Lower leg skin (tissue), 3 donors: ENCODE measurements at regions not wholly inside any gene's neighbourhood (a gene's known extent, or its start where the extent isn't known, plus 50 kb on each side); places are given as distances from the start of the nearest gene placed in this dataset.

Experiments used
- CTCF ChIP-seq, 3 donors: fragments of 450-650 bp; IDR thresholded peaks; one replicate each; pipeline ENCODE4 v1.5.1; 2016; ENCODE audit warnings: antibody characterized with exemption in 3 of 3, mild to moderate bottlenecking in 3 of 3, moderate library complexity in 2 of 3
- POLR2A ChIP-seq, 2 donors: fragments of 450-650 bp; IDR thresholded peaks; one replicate each; pipeline ENCODE4 v1.6.1; 2016 to 2017; ENCODE audit warnings: antibody characterized with exemption in 2 of 2, mild to moderate bottlenecking in 1 of 2, moderate library complexity in 1 of 2

GRCh38 chr13:87355451-87355850, 315.7 kb upstream of the SLITRK5 start:
- TF ChIP-seq CTCF (IDR thresholded peaks at IDR 0.05) (no peak), POLR2A (IDR thresholded peaks at IDR 0.05) (no peak)
